ENCODE measurements at regions not wholly inside any gene's neighbourhood (a gene's known extent, or its start where the extent isn't known, plus 50 kb on each side); places are given as distances from the start of the nearest gene placed in this dataset.

- no peak for ATAC-seq
- Histone ChIP-seq H3K4me3 (no peak overlapping the region), H3K4me1 (no peaks in the 10 kb centered on the region), H3K9me3 (peaks cover 0 to 11% (median 0%) of the 10 kb centered on the region in 3 donors), H3K27me3 (no peaks in the 10 kb centered on the region), H3K27ac (no peak overlapping the region), H3K36me3 (no peaks in the 10 kb centered on the region)
- 67% methylated on average over 3 of the region's 3 CpGs for WGBS, 2 donors (ENCODE audit: low coverage in 1 of 2)
- TF ChIP-seq CTCF (IDR thresholded peaks at IDR 0.05) (no peak), EP300 (IDR thresholded peaks at IDR 0.05) (no peak), POLR2A (IDR thresholded peaks at IDR 0.05) (no peak), POLR2AphosphoS5 (IDR thresholded peaks at IDR 0.05) (no peak)
These were observed 925.3 kb downstream of the SLITRK6 start for GRCh38 chr13:84873951-84874350.

GRCh38 chr13:84870190-84870589 lies 929.0 kb downstream of the SLITRK6 start:
- no peak for ATAC-seq
- Histone ChIP-seq H3K4me3 (no peak overlapping the region), H3K27ac (no peak overlapping the region), H3K36me3 (no peaks in the 10 kb centered on the region), H3K4me1 (no peaks in the 10 kb centered on the region), H3K9me3 (no peaks in the 10 kb centered on the region), H3K27me3 (no peaks in the 10 kb centered on the region)
- 68 to 92% methylated on average over 5 to 6 of the region's 6 CpGs for WGBS, 2 donors (ENCODE audit: low coverage in 1 of 2)
- TF ChIP-seq POLR2AphosphoS5 (IDR thresholded peaks at IDR 0.05), result no peak
- TF ChIP-seq CTCF (IDR thresholded peaks at IDR 0.05), result no peak
- TF ChIP-seq EP300 (IDR thresholded peaks at IDR 0.05), result no peak
- TF ChIP-seq POLR2A (IDR thresholded peaks at IDR 0.05), result no peak

GRCh38 chr13:84867246-84867645 lies 932.0 kb downstream of the SLITRK6 start:
- H3K27me3 ChIP-seq, result no peaks in the 10 kb centered on the region
- no peak overlapping the region for H3K4me3 ChIP-seq
- H3K27ac ChIP-seq, result no peak overlapping the region
- no peaks in the 10 kb centered on the region for H3K36me3 ChIP-seq
- no peaks in the 10 kb centered on the region for H3K9me3 ChIP-seq
- H3K4me1 ChIP-seq, result no peaks in the 10 kb centered on the region
- no peak for TF ChIP-seq POLR2A (IDR thresholded peaks at IDR 0.05)
- no peak for TF ChIP-seq EP300 (IDR thresholded peaks at IDR 0.05)
- no peak for TF ChIP-seq POLR2AphosphoS5 (IDR thresholded peaks at IDR 0.05)
- TF ChIP-seq CTCF (IDR thresholded peaks at IDR 0.05), result no peak
- no peak for ATAC-seq

GRCh38 chr13:84865783-84866221 lies 933.4 kb downstream of the SLITRK6 start:
- Histone ChIP-seq H3K27ac (no peak overlapping the region), H3K27me3 (no peaks in the 10 kb centered on the region), H3K4me3 (no peak overlapping the region), H3K9me3 (no peaks in the 10 kb centered on the region), H3K4me1 (no peaks in the 10 kb centered on the region), H3K36me3 (no peaks in the 10 kb centered on the region)
- TF ChIP-seq POLR2AphosphoS5 (IDR thresholded peaks at IDR 0.05) (no peak), POLR2A (IDR thresholded peaks at IDR 0.05) (no peak), CTCF (IDR thresholded peaks at IDR 0.05) (no peak), EP300 (IDR thresholded peaks at IDR 0.05) (no peak)
- 40 to 85% methylated on average over 1 to 2 of the region's 2 CpGs for WGBS, 2 donors (ENCODE audit: low coverage in 1 of 2)
- ATAC-seq, result no peak

- Histone ChIP-seq H3K36me3 (no peaks in the 10 kb centered on the region), H3K27ac (no peak overlapping the region), H3K9me3 (no peaks in the 10 kb centered on the region), H3K27me3 (no peaks in the 10 kb centered on the region), H3K4me1 (no peaks in the 10 kb centered on the region), H3K4me3 (no peak overlapping the region)
- ATAC-seq, result no peak
- 58 to 82% methylated on average over 2 of the region's 2 CpGs for WGBS, 2 donors (ENCODE audit: low coverage in 1 of 2)
- TF ChIP-seq POLR2A (IDR thresholded peaks at IDR 0.05), result no peak
- TF ChIP-seq POLR2AphosphoS5 (IDR thresholded peaks at IDR 0.05), result no peak
- TF ChIP-seq CTCF (IDR thresholded peaks at IDR 0.05), result no peak
- no peak for TF ChIP-seq EP300 (IDR thresholded peaks at IDR 0.05)
These were observed 934.9 kb downstream of the SLITRK6 start for GRCh38 chr13:84864341-84864740.
